Kidney (tissue), 13 donors: ENCODE measurements at regions not wholly inside any gene's neighbourhood (a gene's known extent, or its start where the extent isn't known, plus 50 kb on each side); places are given as distances from the start of the nearest gene placed in this dataset.

Experiments
- DNase-seq, 5 donors: peaks; one replicate each; pipeline ENCODE4 v3.0.0-alpha.2; 2013 to 2020
- FAIRE-seq: peaks from 2 replicates; lab custom pipeline; 2012; peaks lifted over from hg19 to GRCh38; lab: Jason Lieb, UNC
- H3K27ac ChIP-seq, 2 donors: one replicate each; pipeline ENCODE4 v1.7.0; 2013; ENCODE audit warnings: low read depth in 2 of 2, low read length in 2 of 2, inconsistent platforms in 1 of 2
- H3K27me3 ChIP-seq: one replicate; pipeline ENCODE4 v1.7.1; 2013; ENCODE audit warnings: low read length, inconsistent platforms; ENCODE audit not compliant: control insufficient read depth, insufficient read depth
- H3K36me3 ChIP-seq, 3 donors: one replicate each; pipeline versions ENCODE4 v1.7.0 to v1.7.1; 2013; ENCODE audit warnings: low read length in 3 of 3, control low read depth in 1 of 3, inconsistent platforms in 1 of 3; ENCODE audit not compliant: insufficient read depth in 3 of 3, control insufficient read depth in 2 of 3
- H3K4me1 ChIP-seq, 3 donors: one replicate each; pipeline versions ENCODE4 v1.7.0 to v1.7.1; 2013; ENCODE audit warnings: low read length in 3 of 3, inconsistent platforms in 1 of 3, low read depth in 1 of 3; ENCODE audit not compliant: control insufficient read depth in 2 of 3, insufficient read depth in 2 of 3
- H3K4me3 ChIP-seq, 3 donors: one replicate each; pipeline versions ENCODE4 v1.7.0 to v1.8.1; 2013; ENCODE audit warnings: low read length in 3 of 3, control low read depth in 1 of 3, inconsistent platforms in 1 of 3
- H3K9ac ChIP-seq, 3 donors: one replicate each; pipeline versions ENCODE4 v1.7.0 to v1.7.1; 2013; ENCODE audit warnings: low read length in 3 of 3, control low read depth in 1 of 3, inconsistent platforms in 1 of 3
- H3K9me3 ChIP-seq, 3 donors: one replicate each; pipeline versions ENCODE4 v1.7.0 to v1.7.1; 2013; ENCODE audit warnings: low read length in 3 of 3, control low read depth in 1 of 3, inconsistent platforms in 1 of 3; ENCODE audit not compliant: control insufficient read depth in 2 of 3, insufficient read depth in 1 of 3
- intact Hi-C: fragments of 100-400 bp; cut with DNase I; formaldehyde crosslinking; loops from one replicate; pipeline ENCODE4 v1.11.1; 2022
- TF ChIP-seq, protein P1 (sequence below): IDR thresholded peaks from 3 replicates; pipeline ENCODE4 v1.5.1; 2012; ENCODE audit warnings: mild to moderate bottlenecking, moderate library complexity, borderline replicate concordance; ENCODE audit not compliant: insufficient read depth; ENCODE audit errors: extremely low read depth
- donor health status: control.
- donor health status: control.
- donor health status: control.
- donor health status: control.
- donor health status: control.
- donor health status: DM: yes; HTN: yes; CAD: no.
- donor health status: Normal renal cell carcinoma (clear cell type).

DNA sequence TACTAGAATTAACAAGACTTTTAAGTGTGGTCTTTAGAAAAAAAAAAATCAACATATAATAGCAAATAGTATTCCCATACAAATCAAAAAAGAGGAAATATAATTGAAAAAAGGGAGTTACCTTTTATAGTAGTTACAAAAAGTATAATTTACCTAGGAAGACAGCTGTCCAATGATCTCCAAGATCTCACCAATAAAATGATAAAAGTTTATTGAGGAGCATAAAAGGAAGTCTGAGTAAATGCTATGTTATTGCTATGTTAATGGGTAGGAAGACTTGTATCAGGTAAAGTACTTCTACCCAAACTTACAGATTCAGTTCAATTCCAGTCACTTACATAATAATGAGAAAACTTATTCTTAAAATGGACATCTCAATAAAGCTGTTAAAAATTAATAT, 379.0 kb upstream of the TPM1 start:
- intact Hi-C loops: no loop called here
- no peak overlapping the region for H3K9ac ChIP-seq
- no peaks in the 10 kb centered on the region for H3K4me1 ChIP-seq
- no peak overlapping the region for H3K4me3 ChIP-seq
- no peak overlapping the region for H3K27ac ChIP-seq
- no peak for FAIRE-seq
- no peak for DNase-seq
- H3K27me3 ChIP-seq: no peaks in the 10 kb centered on the region
- H3K36me3 ChIP-seq: no peaks in the 10 kb centered on the region
- TF ChIP-seq, protein P1, sequence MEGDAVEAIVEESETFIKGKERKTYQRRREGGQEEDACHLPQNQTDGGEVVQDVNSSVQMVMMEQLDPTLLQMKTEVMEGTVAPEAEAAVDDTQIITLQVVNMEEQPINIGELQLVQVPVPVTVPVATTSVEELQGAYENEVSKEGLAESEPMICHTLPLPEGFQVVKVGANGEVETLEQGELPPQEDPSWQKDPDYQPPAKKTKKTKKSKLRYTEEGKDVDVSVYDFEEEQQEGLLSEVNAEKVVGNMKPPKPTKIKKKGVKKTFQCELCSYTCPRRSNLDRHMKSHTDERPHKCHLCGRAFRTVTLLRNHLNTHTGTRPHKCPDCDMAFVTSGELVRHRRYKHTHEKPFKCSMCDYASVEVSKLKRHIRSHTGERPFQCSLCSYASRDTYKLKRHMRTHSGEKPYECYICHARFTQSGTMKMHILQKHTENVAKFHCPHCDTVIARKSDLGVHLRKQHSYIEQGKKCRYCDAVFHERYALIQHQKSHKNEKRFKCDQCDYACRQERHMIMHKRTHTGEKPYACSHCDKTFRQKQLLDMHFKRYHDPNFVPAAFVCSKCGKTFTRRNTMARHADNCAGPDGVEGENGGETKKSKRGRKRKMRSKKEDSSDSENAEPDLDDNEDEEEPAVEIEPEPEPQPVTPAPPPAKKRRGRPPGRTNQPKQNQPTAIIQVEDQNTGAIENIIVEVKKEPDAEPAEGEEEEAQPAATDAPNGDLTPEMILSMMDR: no peak
- H3K9me3 ChIP-seq: no peaks in the 10 kb centered on the region

DNA sequence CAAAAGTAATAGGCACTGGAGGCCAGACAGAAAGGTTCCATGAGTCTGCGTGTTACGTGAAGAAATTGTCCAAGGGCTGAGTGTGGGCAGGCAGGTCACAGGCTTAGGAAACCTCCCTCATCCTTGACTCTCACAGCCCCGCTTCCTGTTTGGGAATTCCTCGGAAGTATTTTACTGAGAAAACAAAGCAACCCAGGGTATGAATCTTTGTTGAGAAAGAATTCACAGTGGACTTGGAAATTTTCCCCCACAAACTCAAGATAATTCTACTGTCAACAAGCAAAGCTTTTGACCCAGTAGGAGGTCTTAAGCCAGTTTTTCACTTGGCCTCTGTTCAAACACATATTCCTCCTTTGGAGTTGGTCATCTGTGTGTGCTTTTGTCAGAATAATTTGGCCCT, 377.1 kb upstream of the TPM1 start:
- no peaks in the 10 kb centered on the region for H3K4me1 ChIP-seq
- TF ChIP-seq, protein P1: no peak
- intact Hi-C loops: no loop called here
- H3K4me3 ChIP-seq: no peak overlapping the region
- H3K27ac ChIP-seq: no peak overlapping the region
- peaks cover 0 to 2% (median 1%) of the 10 kb centered on the region in 3 donors for H3K9me3 ChIP-seq
- FAIRE-seq: no peak
- H3K27me3 ChIP-seq: no peaks in the 10 kb centered on the region
- H3K9ac ChIP-seq: no peak overlapping the region
- H3K36me3 ChIP-seq: no peaks in the 10 kb centered on the region
- peak in 2 of 5 donors; percentile 46 to 74 for DNase-seq

DNA sequence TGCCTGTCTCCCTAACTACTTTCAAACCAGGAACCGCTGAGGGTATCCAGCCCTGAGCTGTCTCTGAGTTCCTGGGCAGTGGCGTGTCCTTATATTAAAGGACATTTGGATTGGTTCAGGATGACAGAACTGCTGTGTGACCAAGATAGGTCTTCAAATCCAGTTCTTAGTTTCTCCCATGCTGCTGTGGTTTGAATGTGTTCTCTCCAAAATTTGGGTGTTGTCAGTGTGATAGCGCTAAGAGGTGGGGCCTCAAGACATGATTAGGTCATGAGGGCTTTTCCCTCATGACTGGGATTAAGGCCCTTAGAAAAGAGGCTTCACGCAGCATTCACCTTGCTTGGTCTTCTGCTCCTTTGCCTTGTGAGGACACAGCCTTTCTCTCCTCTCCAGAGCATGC, 376.5 kb upstream of the TPM1 start:
- FAIRE-seq: no peak
- Histone ChIP-seq H3K9ac (no peak overlapping the region), H3K27ac (no peak overlapping the region), H3K4me3 (no peak overlapping the region), H3K4me1 (no peaks in the 10 kb centered on the region), H3K9me3 (peaks cover 0 to 6% (median 4%) of the 10 kb centered on the region in 3 donors), H3K27me3 (no peaks in the 10 kb centered on the region), H3K36me3 (no peaks in the 10 kb centered on the region)
- TF ChIP-seq, protein P1: no peak
- no peak for DNase-seq
- intact Hi-C loops: no loop called here

DNA sequence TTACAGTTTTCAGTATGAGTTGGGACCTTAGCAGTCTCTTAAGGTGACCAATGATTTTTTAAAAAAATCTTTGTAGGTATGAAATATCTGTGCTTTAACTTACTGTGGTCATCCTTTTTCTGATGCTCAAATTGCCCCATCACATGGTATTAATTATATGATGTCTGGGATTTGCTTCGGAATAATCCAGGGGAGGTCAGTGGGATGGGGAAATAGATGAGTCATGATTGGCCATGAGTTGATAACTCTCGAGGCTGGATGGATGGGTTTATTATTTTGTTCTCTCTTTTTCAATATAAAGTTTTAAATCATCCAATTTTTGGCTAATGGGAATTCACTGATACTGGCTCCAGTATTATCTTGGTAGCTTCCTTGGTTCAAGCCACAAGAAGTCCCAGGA, 370.3 kb upstream of the TPM1 start:
- Histone ChIP-seq H3K36me3 (no peaks in the 10 kb centered on the region), H3K9ac (no peak overlapping the region), H3K27ac (no peak overlapping the region), H3K4me3 (no peak overlapping the region), H3K4me1 (no peaks in the 10 kb centered on the region), H3K27me3 (no peaks in the 10 kb centered on the region), H3K9me3 (peaks cover 0 to 6% (median 4%) of the 10 kb centered on the region in 3 donors)
- FAIRE-seq (no peak), DNase-seq (no peak)
- TF ChIP-seq, protein P1: no peak
- intact Hi-C loops: no loop called here
